Sigmoid colon (tissue), 6 donors: ENCODE measurements at regions not wholly inside any gene's neighbourhood (a gene's known extent, or its start where the extent isn't known, plus 50 kb on each side); places are given as distances from the start of the nearest gene placed in this dataset.

Experiments used
- DNase-seq: peaks from one replicate; pipeline ENCODE4 v3.0.0-alpha.2; 2019
- H3K27ac ChIP-seq, 4 donors: fragments of 200-600 bp; sonication (generic); one replicate each; pipeline ENCODE4 v1.5.1; 2016 to 2019; ENCODE audit warnings: mild to moderate bottlenecking in 1 of 4
- H3K27me3 ChIP-seq, 3 donors: fragments of 200-600 bp; sonication (generic); one replicate each; pipeline ENCODE4 v1.5.1; 2019; ENCODE audit warnings: mild to moderate bottlenecking in 1 of 3
- H3K36me3 ChIP-seq, 4 donors: fragments of 200-600 bp; sonication (generic); one replicate each; pipeline ENCODE4 v1.5.1; 2016 to 2019
- H3K4me1 ChIP-seq, 4 donors: fragments of 200-600 bp; sonication (generic); one replicate each; pipeline ENCODE4 v1.5.1; 2017 to 2019
- H3K4me3 ChIP-seq, 4 donors: fragments of 200-600 bp; sonication (generic); one replicate each; pipeline ENCODE4 v1.5.1; 2017 to 2019; ENCODE audit warnings: mild to moderate bottlenecking in 2 of 4, moderate library complexity in 1 of 4
- H3K9me3 ChIP-seq, 4 donors: fragments of 200-600 bp in 3 of 4; sonication (generic) in 3 of 4; one replicate each; pipeline versions ENCODE4 v1.5.1 to v1.6.1; 2013 to 2019
- EP300 ChIP-seq, 4 donors: sonication (generic); formaldehyde crosslinking; IDR thresholded peaks; one replicate each; pipeline ENCODE4 v1.6.1; 2017; ENCODE audit warnings: antibody characterized with exemption in 4 of 4
- POLR2A ChIP-seq, 2 donors: fragments of 450-650 bp; IDR thresholded peaks; one replicate each; pipeline ENCODE4 v1.6.1; 2016; ENCODE audit warnings: antibody characterized with exemption in 2 of 2, mild to moderate bottlenecking in 2 of 2, moderate library complexity in 2 of 2
- POLR2AphosphoS5 ChIP-seq, 4 donors: sonication (generic); formaldehyde crosslinking; IDR thresholded peaks; one replicate each; pipeline ENCODE4 v1.6.1; 2017; ENCODE audit warnings: antibody characterized with exemption in 4 of 4
- WGBS, 2 donors: extraction: QIAGEN DNeasy Blood & Tissue Kit; methylation state at CpG; one replicate each; pipeline ENCODE4 v1.1.7; 2013; 5-methylcytosine and 5-hydroxymethylcytosine counted together
- intact Hi-C: fragments of 100-400 bp; cut with DNase I; formaldehyde crosslinking; loops from one replicate; pipeline ENCODE4 v1.15.1; 2023
- TF ChIP-seq, protein P1 (sequence below), 4 experiments: fragments of 450-650 bp in 3 of 4; fragments of 200-600 bp in 1 of 4; IDR thresholded peaks; one replicate each; pipeline ENCODE4 v1.5.1; 2016 to 2019; ENCODE audit warnings: antibody characterized with exemption in 4 of 4, mild to moderate bottlenecking in 3 of 4, moderate library complexity in 2 of 4
- donor health status: healthy with polysubstance abuse.
- donor health status: healthy.

DNA sequence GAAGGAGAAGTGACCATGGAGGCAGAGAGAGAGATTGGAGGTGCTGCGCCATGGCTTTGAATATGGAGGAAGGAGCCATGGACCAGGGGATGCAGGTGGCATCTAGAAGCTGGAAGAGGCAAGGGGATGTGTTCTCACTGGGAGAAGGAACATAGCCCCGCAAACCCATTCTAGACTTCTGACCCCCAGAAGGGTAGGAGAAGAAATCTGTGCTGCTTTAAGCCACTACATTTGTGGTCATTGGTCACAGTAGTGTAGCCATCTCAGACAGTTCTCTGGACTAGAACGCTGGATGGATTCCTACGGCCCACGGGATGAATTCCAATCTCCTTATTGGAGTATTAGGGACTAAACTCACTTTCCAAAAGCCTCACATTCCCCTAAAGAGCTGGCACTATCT lies 67.8 kb downstream of the PTGR3 start:
- Histone ChIP-seq H3K27ac (no peak overlapping the region), H3K9me3 (peaks cover 0 to 11% (median 0%) of the 10 kb centered on the region in 4 donors), H3K4me3 (no peak overlapping the region), H3K4me1 (no peaks in the 10 kb centered on the region), H3K36me3 (no peaks in the 10 kb centered on the region), H3K27me3 (no peaks in the 10 kb centered on the region)
- 92 to 94% methylated on average over 5 of the region's 5 CpGs for whole genome bisulfite sequencing, 2 donors
- DNase-seq: no peak
- TF ChIP-seq POLR2A (IDR thresholded peaks at IDR 0.05): no peak
- TF ChIP-seq POLR2AphosphoS5 (IDR thresholded peaks at IDR 0.05): no peak
- TF ChIP-seq, protein P1, sequence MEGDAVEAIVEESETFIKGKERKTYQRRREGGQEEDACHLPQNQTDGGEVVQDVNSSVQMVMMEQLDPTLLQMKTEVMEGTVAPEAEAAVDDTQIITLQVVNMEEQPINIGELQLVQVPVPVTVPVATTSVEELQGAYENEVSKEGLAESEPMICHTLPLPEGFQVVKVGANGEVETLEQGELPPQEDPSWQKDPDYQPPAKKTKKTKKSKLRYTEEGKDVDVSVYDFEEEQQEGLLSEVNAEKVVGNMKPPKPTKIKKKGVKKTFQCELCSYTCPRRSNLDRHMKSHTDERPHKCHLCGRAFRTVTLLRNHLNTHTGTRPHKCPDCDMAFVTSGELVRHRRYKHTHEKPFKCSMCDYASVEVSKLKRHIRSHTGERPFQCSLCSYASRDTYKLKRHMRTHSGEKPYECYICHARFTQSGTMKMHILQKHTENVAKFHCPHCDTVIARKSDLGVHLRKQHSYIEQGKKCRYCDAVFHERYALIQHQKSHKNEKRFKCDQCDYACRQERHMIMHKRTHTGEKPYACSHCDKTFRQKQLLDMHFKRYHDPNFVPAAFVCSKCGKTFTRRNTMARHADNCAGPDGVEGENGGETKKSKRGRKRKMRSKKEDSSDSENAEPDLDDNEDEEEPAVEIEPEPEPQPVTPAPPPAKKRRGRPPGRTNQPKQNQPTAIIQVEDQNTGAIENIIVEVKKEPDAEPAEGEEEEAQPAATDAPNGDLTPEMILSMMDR (IDR thresholded peaks at IDR 0.05): no peak
- no peak for TF ChIP-seq EP300 (IDR thresholded peaks at IDR 0.05)
- intact Hi-C loops: no loop called here

DNA sequence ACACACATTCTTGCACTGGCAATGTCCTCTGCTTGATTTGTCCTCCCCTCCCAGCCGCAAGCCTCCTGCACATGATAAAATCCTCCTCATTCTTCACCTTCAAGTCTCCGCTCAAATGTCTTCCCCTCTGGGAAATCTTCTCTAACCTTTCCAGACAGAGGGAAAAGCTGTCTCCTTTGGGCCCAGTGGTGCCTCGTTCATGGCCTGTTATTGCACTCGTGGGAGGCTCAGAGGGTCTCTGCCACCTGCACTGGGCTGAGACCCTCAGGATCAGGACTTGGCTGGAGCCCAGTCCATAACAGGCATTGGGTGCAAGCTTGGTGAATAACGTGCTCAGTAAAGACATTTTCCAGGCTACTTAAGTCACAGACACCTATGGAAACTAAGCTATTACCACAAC lies 68.6 kb downstream of the PTGR3 start:
- Histone ChIP-seq H3K27ac (no peak overlapping the region), H3K4me1 (no peaks in the 10 kb centered on the region), H3K4me3 (no peak overlapping the region), H3K36me3 (no peaks in the 10 kb centered on the region), H3K27me3 (no peaks in the 10 kb centered on the region), H3K9me3 (peaks cover 0 to 11% (median 0%) of the 10 kb centered on the region in 4 donors)
- TF ChIP-seq POLR2A (IDR thresholded peaks at IDR 0.05): no peak
- TF ChIP-seq POLR2AphosphoS5 (IDR thresholded peaks at IDR 0.05): no peak
- TF ChIP-seq, protein P1 (IDR thresholded peaks at IDR 0.05): no peak
- TF ChIP-seq EP300 (IDR thresholded peaks at IDR 0.05): no peak
- WGBS, 2 donors: 83 to 85% methylated on average over 5 of the region's 5 CpGs
- DNase-seq: no peak
- intact Hi-C loops: no loop called here

DNA sequence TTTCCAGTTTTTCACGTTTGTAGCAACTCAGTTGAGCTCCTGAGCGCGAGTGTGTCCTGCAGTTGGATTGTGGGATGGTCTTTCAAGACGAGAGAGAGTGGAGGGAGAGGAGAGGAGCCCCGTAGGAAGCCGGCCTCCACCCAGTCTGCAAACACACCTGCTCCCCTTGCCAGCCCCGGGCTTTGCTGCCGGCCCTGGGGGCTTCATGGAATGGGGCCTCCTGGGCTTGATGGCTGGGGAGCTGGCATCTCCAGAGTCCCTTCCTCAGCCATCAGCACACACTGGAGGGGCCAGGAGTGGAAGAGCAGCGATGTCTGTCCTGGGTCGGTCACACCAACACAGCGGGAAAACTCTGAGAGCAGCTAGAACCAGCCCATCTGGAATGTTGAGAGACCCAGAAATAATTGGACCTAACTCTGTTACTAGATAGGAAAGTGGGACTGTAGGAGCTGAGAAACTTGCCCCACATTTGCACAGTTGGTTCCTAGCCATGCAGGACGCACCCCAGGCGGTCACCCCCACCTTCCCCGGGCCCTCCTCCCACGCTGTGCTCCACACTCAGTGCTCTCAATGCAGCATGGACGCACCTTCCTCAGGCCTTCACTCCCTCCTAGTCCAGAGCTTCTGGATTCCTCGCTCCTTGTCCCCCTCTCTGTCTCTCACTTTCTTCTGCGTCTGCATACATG lies 69.6 kb downstream of the PTGR3 start:
- TF ChIP-seq, protein P1 (IDR thresholded peaks at IDR 0.05): no peak
- TF ChIP-seq POLR2AphosphoS5 (IDR thresholded peaks at IDR 0.05): no peak
- TF ChIP-seq POLR2A (IDR thresholded peaks at IDR 0.05): no peak
- TF ChIP-seq EP300 (IDR thresholded peaks at IDR 0.05): no peak
- WGBS, 2 donors: 77 to 86% methylated on average over 18 of the region's 18 CpGs
- Histone ChIP-seq H3K27ac (no peak overlapping the region), H3K36me3 (no peaks in the 10 kb centered on the region), H3K4me1 (no peaks in the 10 kb centered on the region), H3K9me3 (peaks cover 0 to 7% (median 0%) of the 10 kb centered on the region in 4 donors), H3K27me3 (no peaks in the 10 kb centered on the region), H3K4me3 (no peak overlapping the region)
- intact Hi-C loops: no loop called here
- no peak for DNase-seq

DNA sequence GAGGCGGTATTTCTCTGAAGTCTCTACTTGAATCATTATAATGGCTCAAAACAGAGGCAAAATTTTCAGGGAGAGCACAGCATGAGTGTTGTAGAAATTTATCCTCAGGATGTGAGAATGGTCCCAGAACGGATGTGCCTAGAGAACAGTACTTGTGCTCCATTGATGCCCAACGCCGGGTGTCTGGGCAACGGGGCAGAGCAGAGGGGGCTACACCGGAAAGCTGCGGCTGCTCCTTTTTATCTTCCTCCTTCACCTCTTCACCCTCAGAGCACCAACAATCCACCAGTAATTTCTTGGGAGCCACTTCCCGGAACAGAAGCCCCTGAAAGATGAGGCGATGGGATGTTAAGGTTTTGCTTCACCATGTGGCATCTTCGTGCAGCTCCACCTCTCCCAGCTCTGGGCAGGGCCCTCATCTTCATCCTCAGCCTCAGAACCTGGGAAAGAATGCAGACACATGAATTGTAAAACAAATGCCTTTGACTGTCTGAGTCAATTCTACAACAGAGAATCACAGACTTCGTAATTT lies 71.5 kb downstream of the PTGR3 start:
- no peaks in the 10 kb centered on the region for H3K9me3 ChIP-seq
- WGBS, 2 donors: 95% methylated on average over 11 of the region's 11 CpGs
- H3K4me1 ChIP-seq: no peaks in the 10 kb centered on the region
- DNase-seq: no peak
- H3K27me3 ChIP-seq: no peaks in the 10 kb centered on the region
- no peaks in the 10 kb centered on the region for H3K36me3 ChIP-seq
- H3K27ac ChIP-seq: no peak overlapping the region
- H3K4me3 ChIP-seq: no peak overlapping the region
- TF ChIP-seq, protein P1 (IDR thresholded peaks at IDR 0.05): no peak
- TF ChIP-seq EP300 (IDR thresholded peaks at IDR 0.05) (no peak), POLR2AphosphoS5 (IDR thresholded peaks at IDR 0.05) (no peak), POLR2A (IDR thresholded peaks at IDR 0.05) (no peak)
- intact Hi-C loops: no loop called here
